ENCODE measurements at regions not wholly inside any gene's neighbourhood (a gene's known extent, or its start where the extent isn't known, plus 50 kb on each side); places are given as distances from the start of the nearest gene placed in this dataset.

GRCh38 chr11:45560155-45560912 is 105.1 kb downstream of the CHST1 start:
- TF ChIP-seq TAF1 (IDR thresholded peaks at IDR 0.05; ENCODE audit: borderline replicate concordance, insufficient read depth, low read length) = no peak
- TF ChIP-seq SIN3A (IDR thresholded peaks at IDR 0.05; ENCODE audit: borderline replicate concordance, insufficient read depth, low read length) = no peak
- TF ChIP-seq FOXP2 (optimal IDR thresholded peaks at IDR 0.05; ENCODE audit: borderline replicate concordance, extremely low read depth, extremely low read length, insufficient read depth) = no peak
- no peak for TF ChIP-seq REST (IDR thresholded peaks at IDR 0.05; ENCODE audit: insufficient read depth in 1 of 2, low read depth in 2 of 2, low read length in 2 of 2)
- TF ChIP-seq POLR2AphosphoS5 (IDR thresholded peaks at IDR 0.05; ENCODE audit: low read depth, low read length) = no peak

- TF ChIP-seq FOXP2 (optimal IDR thresholded peaks at IDR 0.05; ENCODE audit: borderline replicate concordance, extremely low read depth, extremely low read length, insufficient read depth) = no peak
- no peak for TF ChIP-seq SIN3A (IDR thresholded peaks at IDR 0.05; ENCODE audit: borderline replicate concordance, insufficient read depth, low read length)
- TF ChIP-seq TAF1 (IDR thresholded peaks at IDR 0.05; ENCODE audit: borderline replicate concordance, insufficient read depth, low read length) = no peak
- TF ChIP-seq REST (IDR thresholded peaks at IDR 0.05; ENCODE audit: insufficient read depth in 1 of 2, low read depth in 2 of 2, low read length in 2 of 2) = no peak
- no peak for TF ChIP-seq POLR2AphosphoS5 (IDR thresholded peaks at IDR 0.05; ENCODE audit: low read depth, low read length)
Observed at GRCh38 chr11:45556851-45557707, 108.3 kb downstream of the CHST1 start.

GRCh38 chr11:45554230-45554967 is 111.0 kb downstream of the CHST1 start:
- TF ChIP-seq TAF1 (IDR thresholded peaks at IDR 0.05; ENCODE audit: borderline replicate concordance, insufficient read depth, low read length) (no peak), SIN3A (IDR thresholded peaks at IDR 0.05; ENCODE audit: borderline replicate concordance, insufficient read depth, low read length) (no peak), FOXP2 (optimal IDR thresholded peaks at IDR 0.05; ENCODE audit: borderline replicate concordance, extremely low read depth, extremely low read length, insufficient read depth) (no peak), REST (IDR thresholded peaks at IDR 0.05; ENCODE audit: insufficient read depth in 1 of 2, low read depth in 2 of 2, low read length in 2 of 2) (no peak), POLR2AphosphoS5 (IDR thresholded peaks at IDR 0.05; ENCODE audit: low read depth, low read length) (no peak)

- TF ChIP-seq TAF1 (IDR thresholded peaks at IDR 0.05; ENCODE audit: borderline replicate concordance, insufficient read depth, low read length) (no peak), REST (IDR thresholded peaks at IDR 0.05; ENCODE audit: insufficient read depth in 1 of 2, low read depth in 2 of 2, low read length in 2 of 2) (no peak), SIN3A (IDR thresholded peaks at IDR 0.05; ENCODE audit: borderline replicate concordance, insufficient read depth, low read length) (no peak), FOXP2 (optimal IDR thresholded peaks at IDR 0.05; ENCODE audit: borderline replicate concordance, extremely low read depth, extremely low read length, insufficient read depth) (no peak), POLR2AphosphoS5 (IDR thresholded peaks at IDR 0.05; ENCODE audit: low read depth, low read length) (no peak)
Observed at GRCh38 chr11:45553383-45553936, 112.0 kb downstream of the CHST1 start.
